22Rv1 (cell line): ENCODE measurements at regions not wholly inside any gene's neighbourhood (a gene's known extent, or its start where the extent isn't known, plus 50 kb on each side); places are given as distances from the start of the nearest gene placed in this dataset.

Source experiments
- CTCF ChIP-seq: fragments of 450-650 bp; IDR thresholded peaks from 2 replicates; pipeline ENCODE4 v1.5.1; 2017; ENCODE audit warnings: mild to moderate bottlenecking
- ZFX ChIP-seq: fragments of 450-650 bp; IDR thresholded peaks from 2 replicates; pipeline ENCODE4 v1.6.1; 2017; ENCODE audit warnings: antibody characterized with exemption, borderline replicate concordance

- TF ChIP-seq CTCF, result no peak
- no peak for TF ChIP-seq ZFX
Observed at GRCh38 chr22:34072585-34072984, 152.3 kb upstream of the LARGE1 start.
